ENCODE measurements at regions not wholly inside any gene's neighbourhood (a gene's known extent, or its start where the extent isn't known, plus 50 kb on each side); places are given as distances from the start of the nearest gene placed in this dataset.
"Not testable (repeated sequence)": the region's sequence is repeated elsewhere in the genome, so short reads cannot be mapped to it uniquely, and the experiment has no call there.

GRCh38 chr2:136322428-136322827, 204.5 kb upstream of the CXCR4 start:
- DNase-seq, result no peak

- DNase-seq, result no peak
Observed at GRCh38 chr2:136319651-136320050, 201.7 kb upstream of the CXCR4 start.

GRCh38 chr2:136319237-136319636, 201.3 kb upstream of the CXCR4 start:
- no peak for DNase-seq

DNA sequence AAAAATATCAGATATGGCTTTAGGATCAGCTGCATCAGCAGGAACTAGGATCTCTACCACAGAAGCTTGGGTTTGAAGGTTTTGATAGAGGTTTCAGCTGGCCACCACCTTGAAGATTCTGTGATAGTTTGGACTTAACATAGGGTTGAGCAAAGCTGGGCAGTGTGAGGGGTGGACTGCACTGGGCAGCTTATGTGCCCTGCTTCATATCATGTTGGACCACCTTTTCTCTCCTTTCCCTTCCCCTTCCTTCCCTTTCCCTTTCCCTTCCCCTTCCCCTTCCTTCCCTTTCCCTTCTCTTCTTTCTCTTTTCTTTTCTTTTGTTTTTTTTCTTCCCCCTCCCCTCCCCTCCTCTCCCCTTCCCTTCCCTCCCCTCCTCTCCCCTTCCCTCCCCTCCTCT, 196.3 kb upstream of the CXCR4 start:
- no peak for DNase-seq

DNA sequence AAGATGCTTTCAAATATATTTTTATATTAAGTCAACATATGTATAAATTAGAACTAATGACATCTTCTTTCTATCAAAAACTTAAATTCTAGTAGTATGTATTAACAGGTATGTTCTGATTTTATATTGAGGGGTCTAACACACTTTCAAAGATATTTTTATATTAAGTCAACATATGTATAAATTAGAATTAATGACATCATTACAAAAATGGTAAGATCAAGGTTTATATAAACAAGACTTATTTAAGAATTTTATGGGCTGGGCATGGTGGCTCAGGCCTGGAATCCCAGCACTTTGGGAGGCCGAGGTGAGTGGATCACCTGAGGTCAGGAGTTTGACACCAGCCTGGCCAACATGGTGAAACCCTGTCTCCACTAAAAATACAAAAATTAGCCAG, 194.6 kb upstream of the CXCR4 start:
- DNase-seq, result not testable (repeated sequence)

- DNase-seq, result no peak
Observed at GRCh38 chr2:136310797-136311603, 193.1 kb upstream of the CXCR4 start.

- no peak for DNase-seq
Observed at GRCh38 chr2:136310005-136310495, 192.1 kb upstream of the CXCR4 start.

DNA sequence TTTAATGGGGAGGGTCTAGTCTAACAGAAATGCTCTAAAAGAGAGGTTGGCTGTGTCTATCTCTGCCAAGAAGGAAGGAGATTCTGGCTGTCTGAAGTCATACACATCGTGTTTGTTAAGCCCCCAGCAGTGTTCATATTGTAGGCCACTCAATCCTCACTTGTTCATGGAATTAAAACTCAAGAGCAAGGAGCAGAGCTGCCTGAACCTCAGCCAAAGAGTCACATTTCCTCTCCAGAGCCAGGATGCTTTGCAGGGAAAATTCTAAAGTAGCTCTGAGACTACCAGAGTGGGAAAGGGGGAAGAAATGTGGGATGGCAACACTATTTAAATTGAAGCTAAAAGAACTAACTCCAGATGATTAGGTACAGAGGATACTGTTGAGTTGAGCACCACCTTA, 190.7 kb upstream of the CXCR4 start:
- DNase-seq, result peak in 1 of 3 experiments; percentile 26

- DNase-seq, result peak; percentile 3 to 12 (median 9)
Observed at GRCh38 chr2:136306836-136307235, 188.9 kb upstream of the CXCR4 start.

DNA sequence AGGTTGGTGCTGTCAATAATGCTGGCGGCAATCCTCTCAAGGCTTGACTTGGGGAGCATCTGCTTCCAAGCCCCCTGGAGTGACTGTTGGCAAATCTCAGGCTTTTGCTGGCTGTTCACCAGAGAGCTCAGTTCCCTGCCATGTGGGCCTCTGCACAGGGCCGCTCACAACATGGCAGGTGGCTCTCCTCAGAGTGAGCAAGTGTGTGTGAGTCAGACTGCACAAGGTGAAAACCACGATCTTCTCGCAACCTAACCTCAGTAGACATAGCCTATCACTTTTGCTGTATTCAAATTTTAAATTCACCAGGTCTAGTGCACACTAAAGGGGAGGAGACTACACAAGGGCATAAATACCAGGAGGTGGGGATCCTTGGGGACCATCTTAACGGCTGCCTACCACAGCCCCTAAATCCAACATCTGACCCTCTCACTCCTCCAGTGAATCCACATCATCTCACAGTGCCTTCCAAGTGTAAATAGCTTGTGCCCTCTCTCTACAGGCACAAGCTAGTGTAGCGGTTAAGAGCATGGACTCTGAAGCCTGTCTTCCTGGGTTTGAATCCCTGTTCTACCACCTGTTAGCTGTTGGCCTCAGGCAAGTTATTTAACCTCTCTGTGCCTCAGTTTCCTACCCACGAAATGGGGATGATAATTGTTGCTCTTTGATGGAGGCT, 187.7 kb upstream of the CXCR4 start:
- peak in 1 of 3 experiments; percentile 29 for DNase-seq

- DNase-seq, result no peak
Observed at GRCh38 chr2:136301006-136301405, 183.1 kb upstream of the CXCR4 start.

DNA sequence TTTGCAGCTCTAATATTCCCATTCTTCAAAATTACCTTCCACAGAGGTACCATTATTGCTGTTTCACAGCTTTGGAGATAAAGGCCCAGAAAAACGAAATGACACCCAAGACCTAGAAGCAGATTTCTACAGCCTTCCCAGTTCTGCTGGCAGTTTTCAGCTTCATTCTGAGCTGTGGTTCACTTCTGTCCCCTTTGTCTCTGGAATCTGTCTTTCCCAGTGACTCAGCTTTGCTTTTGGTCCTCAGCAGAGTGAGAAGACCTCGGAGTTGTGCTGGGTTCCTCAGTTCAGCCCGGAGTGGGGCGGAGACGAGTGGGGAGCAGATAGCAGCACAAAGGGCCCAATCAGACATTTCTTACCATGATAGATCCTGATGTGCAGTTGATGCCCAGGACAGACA, 180.7 kb upstream of the CXCR4 start:
- peak in 1 of 3 experiments; percentile 21 for DNase-seq

- peak in 2 of 3 experiments; percentile 77 to 95 for DNase-seq
Observed at GRCh38 chr2:136297994-136298393, 180.0 kb upstream of the CXCR4 start.

- peak in 1 of 3 experiments; percentile 69 for DNase-seq
Observed at GRCh38 chr2:136297312-136297711, 179.4 kb upstream of the CXCR4 start.

DNA sequence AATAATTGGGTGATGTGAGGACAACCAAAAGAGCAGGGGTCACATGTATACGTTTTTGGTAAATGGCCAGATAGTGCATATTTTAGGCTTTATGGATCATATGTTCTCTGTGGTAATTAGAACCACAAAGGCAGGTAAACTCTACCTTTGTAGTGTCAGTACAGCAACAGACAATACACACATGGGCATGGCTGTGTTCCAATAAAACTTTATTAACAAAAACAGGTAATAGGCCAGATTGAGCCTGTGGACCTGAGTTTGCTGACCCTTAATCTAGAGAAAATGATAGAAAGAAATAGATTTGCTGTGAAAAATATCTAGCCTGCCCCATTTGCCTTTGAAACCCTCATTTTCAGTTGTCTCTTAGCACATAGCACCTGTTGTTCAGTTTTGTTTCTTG, 177.2 kb upstream of the CXCR4 start:
- DNase-seq, result no peak

- DNase-seq, result no peak
Observed at GRCh38 chr2:136291871-136292270, 173.9 kb upstream of the CXCR4 start.

GRCh38 chr2:136290326-136290725, 172.4 kb upstream of the CXCR4 start:
- no peak for DNase-seq

DNA sequence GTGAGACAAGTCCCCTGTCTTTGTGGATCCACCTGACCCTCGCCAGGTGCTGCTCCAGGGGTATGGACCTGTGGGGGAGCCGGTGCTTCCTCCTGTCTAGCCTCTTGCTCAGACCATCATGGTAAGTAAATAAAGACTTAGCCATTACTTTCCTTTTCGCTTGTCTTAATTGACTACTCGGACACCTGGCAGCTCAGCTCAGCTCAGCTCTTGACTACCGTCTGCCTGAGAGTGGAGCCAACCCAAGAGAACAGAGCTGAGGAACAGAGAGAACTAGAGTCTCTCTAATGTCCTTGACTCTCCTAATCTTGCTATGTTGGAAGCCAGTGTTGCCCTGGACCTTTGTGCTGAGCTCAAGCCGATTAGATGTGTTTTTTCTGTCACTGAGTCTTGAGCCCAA, 170.3 kb upstream of the CXCR4 start:
- no peak for DNase-seq

DNA sequence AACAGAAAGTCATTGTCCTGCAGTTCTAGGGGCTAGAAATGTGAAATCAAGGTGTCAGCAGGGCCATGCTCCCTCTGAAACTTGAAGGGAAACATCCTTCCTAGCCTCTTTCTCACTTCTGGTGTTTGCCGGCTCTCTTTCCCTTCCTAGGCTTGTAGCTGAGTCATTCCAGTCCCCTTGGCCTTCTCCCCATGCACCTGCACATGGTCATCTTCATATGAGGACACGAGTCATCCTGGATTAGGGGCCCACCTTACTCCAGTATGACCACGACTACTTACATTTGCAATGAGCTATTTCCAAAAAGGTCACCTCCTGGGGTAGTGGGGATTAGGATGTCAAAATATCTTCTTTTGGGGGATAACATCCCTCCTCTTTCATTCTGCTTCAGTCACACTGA, 168.5 kb upstream of the CXCR4 start:
- no peak for DNase-seq

GRCh38 chr2:136284226-136285119, 166.5 kb upstream of the CXCR4 start:
- no peak for DNase-seq

DNA sequence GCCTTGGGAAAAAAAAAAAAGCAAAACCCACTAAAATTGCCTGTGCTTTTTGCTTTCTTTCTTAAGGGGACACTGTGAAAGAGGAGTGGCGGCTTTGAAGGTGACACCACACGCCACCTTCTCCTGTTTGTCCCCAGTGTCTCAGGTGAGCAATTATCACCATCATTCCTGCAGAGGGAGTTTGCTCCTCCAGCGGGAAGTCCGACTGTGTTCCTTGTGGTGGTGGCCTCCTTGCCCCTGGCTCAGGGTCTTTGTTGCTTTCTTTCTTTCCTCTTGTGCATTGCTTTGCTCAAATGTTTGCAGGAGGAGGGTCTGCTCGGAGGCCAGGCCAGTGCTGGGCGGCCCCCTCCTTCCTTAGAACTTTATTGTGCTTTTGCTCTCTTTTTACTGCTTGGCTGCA, 164.3 kb upstream of the CXCR4 start:
- DNase-seq, result no peak

DNA sequence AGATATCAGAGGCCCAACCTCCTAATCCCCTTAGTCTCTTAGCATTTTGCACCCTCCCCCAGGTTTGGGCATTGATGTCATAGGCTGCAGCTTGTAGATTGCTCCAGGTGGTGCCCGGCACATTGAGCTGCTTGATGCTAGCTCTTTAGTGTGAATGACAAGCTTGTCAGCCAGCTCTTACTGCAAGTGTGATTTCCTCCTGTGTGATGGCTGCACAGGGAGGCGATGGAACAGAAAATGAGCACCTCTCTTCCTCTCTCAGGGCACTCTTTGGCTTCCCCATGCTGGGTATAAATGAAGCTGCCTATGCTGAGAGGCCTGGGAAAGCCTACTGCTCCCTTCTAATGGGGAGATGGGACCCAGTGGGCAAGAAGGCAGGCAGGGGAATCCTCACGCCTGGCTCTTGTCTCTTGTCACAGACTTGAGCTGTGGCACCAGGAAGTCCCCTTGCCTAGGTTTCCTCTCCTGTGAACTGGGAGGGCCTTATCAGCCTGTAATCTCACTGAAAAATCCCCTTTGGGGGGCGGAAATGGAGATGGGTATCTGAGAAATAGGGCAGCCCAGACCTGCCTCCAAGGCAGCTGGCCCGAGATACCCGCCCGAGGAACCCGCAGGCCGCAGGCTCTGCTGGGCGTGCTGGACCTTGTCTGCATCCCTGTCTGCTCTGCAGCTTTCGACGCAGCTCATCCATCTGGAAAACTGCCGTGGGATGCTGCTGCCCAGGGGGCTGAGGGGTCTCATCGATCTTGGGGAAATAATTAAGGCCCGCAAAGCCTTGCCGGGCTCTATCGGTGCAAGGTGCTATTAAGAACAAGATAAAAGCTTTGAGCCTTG, 163.5 kb upstream of the CXCR4 start:
- no peak for DNase-seq

Data from NCI-H1417 (cell line).